HepG2 (cell line): ENCODE measurements at regions not wholly inside any gene's neighbourhood (a gene's known extent, or its start where the extent isn't known, plus 50 kb on each side); places are given as distances from the start of the nearest gene placed in this dataset.

Source experiments
- DRAP1 ChIP-seq: IDR thresholded peaks from 2 replicates; pipeline ENCODE4 v1.6.1; 2016; ENCODE audit warnings: missing genetic modification reagents, missing compliant biosample characterization
- E2F5 ChIP-seq: sonication (generic); formaldehyde crosslinking; conservative IDR thresholded peaks from 2 replicates; pipeline ENCODE4 v1.4.0; 2020; ENCODE audit warnings: missing genetic modification reagents
- EED ChIP-seq: sonication (generic); formaldehyde crosslinking; IDR thresholded peaks from 2 replicates; pipeline ENCODE4 v1.5.0; 2020; ENCODE audit warnings: mild to moderate bottlenecking, missing genetic modification reagents
- ESRRA ChIP-seq: sonication (generic); formaldehyde crosslinking; IDR thresholded peaks from 2 replicates; pipeline ENCODE4 v1.5.1; 2020; ENCODE audit warnings: mild to moderate bottlenecking, low read depth, missing genetic modification reagents
- GTF3A ChIP-seq: sonication (generic); formaldehyde crosslinking; conservative IDR thresholded peaks from 2 replicates; pipeline ENCODE4 v1.4.0; 2020; ENCODE audit warnings: mild to moderate bottlenecking, missing genetic modification reagents
- LCORL ChIP-seq, 2 experiments: fragments of 450-650 bp in 1 of 2; sonication (generic) in 1 of 2; formaldehyde crosslinking in 1 of 2; IDR thresholded peaks; 2 replicates each; pipeline versions ENCODE4 v1.5.0 to v1.6.1; 2017 to 2020; ENCODE audit warnings: antibody characterized with exemption in 1 of 2, missing genetic modification reagents in 1 of 2
- MEIS2 ChIP-seq: sonication (generic); formaldehyde crosslinking; IDR thresholded peaks from 2 replicates; pipeline ENCODE4 v1.9.0; 2021; ENCODE audit warnings: mild to moderate bottlenecking, missing genetic modification reagents
- MYC ChIP-seq: sonication (generic); formaldehyde crosslinking; IDR thresholded peaks from 2 replicates; pipeline ENCODE4 v1.9.0; 2021; ENCODE audit warnings: missing genetic modification reagents, borderline replicate concordance
- MYPOP ChIP-seq: sonication (generic); formaldehyde crosslinking; IDR thresholded peaks from 2 replicates; pipeline ENCODE4 v1.8.1; 2023; ENCODE audit warnings: mild to moderate bottlenecking, moderate library complexity, missing genetic modification reagents
- NFIC ChIP-seq: IDR thresholded peaks from 2 replicates; pipeline ENCODE4 v1.6.1; 2012; ENCODE audit warnings: mild to moderate bottlenecking, low read length, inconsistent platforms
- PPARG ChIP-seq: conservative IDR thresholded peaks from 2 replicates; pipeline ENCODE4 v1.6.1; 2016; ENCODE audit warnings: missing biosample characterization, missing genetic modification reagents
- SP2 ChIP-seq: sonication (generic); formaldehyde crosslinking; IDR thresholded peaks from 2 replicates; pipeline ENCODE4 v1.5.1; 2020; ENCODE audit warnings: mild to moderate bottlenecking, missing genetic modification reagents
- TBX2 ChIP-seq: sonication (generic); formaldehyde crosslinking; IDR thresholded peaks from 2 replicates; pipeline ENCODE4 v1.5.0; 2020; ENCODE audit warnings: missing genetic modification reagents, mild to moderate bottlenecking, borderline replicate concordance
- TEAD3 ChIP-seq: optimal IDR thresholded peaks from 2 replicates; pipeline ENCODE3; 2016; ENCODE audit warnings: borderline replicate concordance
- TERF1 ChIP-seq: sonication (generic); formaldehyde crosslinking; IDR thresholded peaks from 2 replicates; pipeline ENCODE4 v1.8.0; 2022; ENCODE audit warnings: mild to moderate bottlenecking, missing genetic modification reagents, moderate library complexity
- TOE1 ChIP-seq: sonication (generic); formaldehyde crosslinking; IDR thresholded peaks from 2 replicates; pipeline ENCODE4 v1.4.0; 2020; ENCODE audit warnings: mild to moderate bottlenecking, missing genetic modification reagents
- WIZ ChIP-seq: sonication (generic); formaldehyde crosslinking; IDR thresholded peaks from 2 replicates; pipeline ENCODE4 v1.5.1; 2020; ENCODE audit warnings: mild to moderate bottlenecking, missing genetic modification reagents
- XBP1 ChIP-seq: sonication (generic); formaldehyde crosslinking; IDR thresholded peaks from 2 replicates; pipeline ENCODE4 v1.5.0; 2020; ENCODE audit warnings: missing genetic modification reagents
- YY1 ChIP-seq: IDR thresholded peaks from 2 replicates; pipeline ENCODE4 v1.6.1; 2011; ENCODE audit warnings: low read length, low read depth, moderate library complexity, mild to moderate bottlenecking; ENCODE audit not compliant: insufficient read depth, insufficient replicate concordance
- ZNF136 ChIP-seq: sonication (generic); formaldehyde crosslinking; IDR thresholded peaks from 2 replicates; pipeline ENCODE4 v1.8.1; 2022; ENCODE audit warnings: low read depth, mild to moderate bottlenecking, moderate library complexity, missing genetic modification reagents
- ZNF337 ChIP-seq: sonication (generic); formaldehyde crosslinking; IDR thresholded peaks from 2 replicates; pipeline ENCODE4 v1.5.1; 2020; ENCODE audit warnings: missing genetic modification reagents, low read depth, mild to moderate bottlenecking, borderline replicate concordance
- ZNF382 ChIP-seq: sonication (generic); formaldehyde crosslinking; IDR thresholded peaks from 2 replicates; pipeline ENCODE4 v1.5.0; 2020; ENCODE audit warnings: missing genetic modification reagents, mild to moderate bottlenecking, borderline replicate concordance
- ZNF570 ChIP-seq: sonication (generic); formaldehyde crosslinking; IDR thresholded peaks from 2 replicates; pipeline ENCODE4 v1.4.0; 2020; ENCODE audit warnings: mild to moderate bottlenecking, missing genetic modification reagents, borderline replicate concordance
- ZNF7 ChIP-seq: IDR thresholded peaks from 2 replicates; pipeline ENCODE4 v1.6.1; 2016; ENCODE audit warnings: missing biosample characterization, missing genetic modification reagents
- ZNF746 ChIP-seq: sonication (generic); formaldehyde crosslinking; IDR thresholded peaks from 2 replicates; pipeline ENCODE4 v1.8.0; 2022; ENCODE audit warnings: mild to moderate bottlenecking, missing genetic modification reagents
- ZNF75D ChIP-seq: sonication (generic); formaldehyde crosslinking; IDR thresholded peaks from 2 replicates; pipeline ENCODE4 v1.8.1; 2023; ENCODE audit warnings: missing genetic modification reagents, mild to moderate bottlenecking, borderline replicate concordance
- ZSCAN29 ChIP-seq: sonication (generic); formaldehyde crosslinking; conservative IDR thresholded peaks from 2 replicates; pipeline ENCODE4 v1.4.0; 2020; ENCODE audit warnings: mild to moderate bottlenecking, missing genetic modification reagents

- no peak for TF ChIP-seq E2F5 (CRISPR knock-in tag)
- TF ChIP-seq LCORL (IDR thresholded peaks at IDR 0.05), result no peak
- TF ChIP-seq LCORL (CRISPR knock-in tag; IDR thresholded peaks at IDR 0.05), result no peak
- TF ChIP-seq TBX2 (CRISPR knock-in tag), result no peak; the same call in 1 of the 2 replicates
- TF ChIP-seq NFIC, result no peak
- no peak for TF ChIP-seq ZNF746 (CRISPR knock-in tag)
- no peak for TF ChIP-seq MEIS2 (CRISPR knock-in tag)
- 0 out of 2 replicates have a peak, but pooled peaks have one; percentile 46 for TF ChIP-seq EED (CRISPR knock-in tag)
- 0 out of 2 replicates have a peak, but pooled peaks have one; percentile 9 for TF ChIP-seq ZNF136
- TF ChIP-seq GTF3A (CRISPR knock-in tag), result no peak
- TF ChIP-seq ZSCAN29 (CRISPR knock-in tag), result no peak
- TF ChIP-seq ESRRA, result no peak
- no peak for TF ChIP-seq PPARG (CRISPR knock-in tag)
- 0 out of 2 replicates have a peak, but pooled peaks have one; percentile 22 for TF ChIP-seq WIZ (CRISPR knock-in tag)
- no peak for TF ChIP-seq TERF1 (CRISPR knock-in tag)
- peak; percentile 64; the same call in 1 of the 2 replicates for TF ChIP-seq MYC (CRISPR knock-in tag)
- peak; percentile 41 for TF ChIP-seq YY1
- TF ChIP-seq SP2 (CRISPR knock-in tag), result no peak
- TF ChIP-seq ZNF570 (CRISPR knock-in tag), result no peak
- TF ChIP-seq DRAP1, result 0 out of 2 replicates have a peak, but pooled peaks have one; percentile 36
- TF ChIP-seq TEAD3 (CRISPR knock-in tag), result peak; percentile 83
- no peak for TF ChIP-seq TOE1 (CRISPR knock-in tag)
- no peak for TF ChIP-seq XBP1
- no peak for TF ChIP-seq MYPOP
- no peak for TF ChIP-seq ZNF382
- TF ChIP-seq ZNF7 (CRISPR knock-in tag), result no peak
- TF ChIP-seq ZNF337 (CRISPR knock-in tag), result peak; percentile 31; the same call in 1 of the 2 replicates
- no peak for TF ChIP-seq ZNF75D
Measured at GRCh38 chr16:50460538-50461399, 87.4 kb upstream of the NKD1 start (continued).
